ACC112 (cell line): ENCODE measurements at regions not wholly inside any gene's neighbourhood (a gene's known extent, or its start where the extent isn't known, plus 50 kb on each side); places are given as distances from the start of the nearest gene placed in this dataset.

Experiments used
- H2AFZ ChIP-seq: fragments of 200-600 bp; sonication (generic); one replicate; pipeline ENCODE4 v1.6.0; 2017; ENCODE audit warnings: antibody characterized with exemption, low read length; ENCODE audit not compliant: unreplicated experiment
- H3K27ac ChIP-seq: fragments of 200-600 bp; sonication (generic); 2 replicates; pipeline ENCODE4 v1.5.1; 2014; ENCODE audit warnings: low read depth, mild to moderate bottlenecking, antibody characterized with exemption, low read length, moderate library complexity
- H3K27me3 ChIP-seq: fragments of 200-600 bp; sonication (generic); 2 replicates; pipeline ENCODE4 v1.6.1; 2014; ENCODE audit warnings: mild to moderate bottlenecking, antibody characterized with exemption, low read length, moderate library complexity, mixed read lengths; ENCODE audit not compliant: insufficient read depth
- H3K36me3 ChIP-seq: fragments of 200-600 bp; sonication (generic); 2 replicates; pipeline ENCODE4 v1.6.1; 2016; ENCODE audit warnings: mild to moderate bottlenecking, antibody characterized with exemption, low read length, moderate library complexity, mixed read lengths; ENCODE audit not compliant: insufficient read depth
- H3K4me1 ChIP-seq: fragments of 200-600 bp; sonication (generic); one replicate; pipeline ENCODE4 v1.6.1; 2016; ENCODE audit warnings: low read length, mixed read lengths; ENCODE audit not compliant: insufficient read depth, unreplicated experiment, control insufficient read depth
- H3K4me3 ChIP-seq: fragments of 200-600 bp; sonication (generic); 2 replicates; pipeline ENCODE4 v1.5.1; 2014; ENCODE audit warnings: mild to moderate bottlenecking, low read depth, low read length
- H3K79me2 ChIP-seq: fragments of 200-600 bp; sonication (generic); one replicate; pipeline ENCODE4 v1.6.0; 2016; ENCODE audit warnings: low read length; ENCODE audit not compliant: control insufficient read depth, unreplicated experiment, insufficient read depth

DNA sequence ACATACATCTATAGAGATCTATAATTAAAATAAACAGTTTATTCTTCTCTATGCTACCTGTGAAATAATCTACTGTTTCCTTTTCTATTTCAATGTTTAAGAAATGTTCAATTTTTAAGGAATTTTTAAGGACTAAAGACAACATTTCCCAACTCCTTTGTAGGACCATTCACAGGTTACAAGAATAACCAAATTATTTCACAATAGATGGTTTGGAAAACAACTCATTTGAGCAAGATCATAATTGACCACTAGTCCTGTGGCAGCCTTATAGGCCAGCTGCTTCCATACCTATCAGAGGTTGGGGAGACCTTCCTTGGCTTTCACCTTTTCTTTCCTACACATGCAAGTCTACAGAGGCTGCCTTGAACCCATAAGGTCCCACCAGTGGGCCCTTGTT is 193.7 kb downstream of the TTC39B start:
- no peaks in the 10 kb centered on the region for H3K79me2 ChIP-seq
- peaks cover 51% of the 10 kb centered on the region for H3K27me3 ChIP-seq
- H3K4me1 ChIP-seq = no peaks in the 10 kb centered on the region
- no peak overlapping the region for H3K4me3 ChIP-seq
- H3K27ac ChIP-seq = no peak overlapping the region
- no peak overlapping the region for H2AFZ ChIP-seq
- no peaks in the 10 kb centered on the region for H3K36me3 ChIP-seq

DNA sequence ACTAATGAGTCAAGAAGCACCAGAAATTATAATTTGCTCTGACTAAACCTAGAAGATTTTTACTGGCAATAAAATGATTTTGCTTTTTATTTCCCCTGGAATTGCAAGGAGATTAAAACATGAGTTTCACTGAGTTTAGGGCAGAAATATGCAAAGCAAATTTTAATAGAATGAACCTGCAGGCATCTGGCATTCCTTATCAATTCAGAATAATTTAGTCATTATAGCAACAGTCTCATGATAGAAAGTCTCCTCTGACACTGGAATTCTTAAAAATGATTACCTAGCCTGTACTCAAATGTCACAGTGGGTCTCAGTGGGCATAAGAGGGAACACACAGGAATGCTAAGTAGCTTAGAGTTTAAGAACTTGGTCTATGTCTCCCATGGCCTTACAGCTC is 195.9 kb downstream of the TTC39B start:
- no peaks in the 10 kb centered on the region for H3K36me3 ChIP-seq
- no peak overlapping the region for H2AFZ ChIP-seq
- H3K4me1 ChIP-seq = no peaks in the 10 kb centered on the region
- H3K4me3 ChIP-seq = no peak overlapping the region
- no peak overlapping the region for H3K27ac ChIP-seq
- H3K79me2 ChIP-seq = no peaks in the 10 kb centered on the region
- peaks cover 30% of the 10 kb centered on the region for H3K27me3 ChIP-seq

DNA sequence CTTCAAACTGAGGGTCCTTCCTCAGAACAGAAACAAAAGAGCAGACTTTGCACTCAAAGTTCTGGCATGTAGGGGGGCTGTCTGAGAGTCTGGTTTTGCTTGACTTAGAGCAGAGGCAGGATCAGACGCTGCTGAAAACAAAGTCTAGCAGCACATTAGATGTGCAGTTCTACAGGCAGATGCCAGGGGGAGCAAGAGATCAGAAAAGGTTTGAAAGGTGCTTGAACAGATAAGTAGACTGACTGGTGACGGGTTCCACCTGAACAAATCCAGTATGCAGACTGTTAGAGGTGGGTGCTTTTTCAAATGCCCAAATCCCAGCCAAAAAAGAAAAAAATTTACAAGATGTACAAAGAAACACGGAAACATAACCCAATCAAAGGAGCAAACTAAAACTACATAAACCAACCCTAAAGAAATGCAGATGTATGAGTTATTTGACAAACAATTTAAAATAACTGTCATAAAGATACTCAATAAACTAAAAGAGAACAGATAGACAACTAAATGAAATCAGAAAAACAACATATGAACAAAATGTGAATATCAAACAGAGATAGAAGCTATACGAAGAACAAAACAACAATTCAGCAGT is 194.7 kb upstream of the FREM1 start:
- H2AFZ ChIP-seq = no peak overlapping the region
- no peak overlapping the region for H3K4me3 ChIP-seq

DNA sequence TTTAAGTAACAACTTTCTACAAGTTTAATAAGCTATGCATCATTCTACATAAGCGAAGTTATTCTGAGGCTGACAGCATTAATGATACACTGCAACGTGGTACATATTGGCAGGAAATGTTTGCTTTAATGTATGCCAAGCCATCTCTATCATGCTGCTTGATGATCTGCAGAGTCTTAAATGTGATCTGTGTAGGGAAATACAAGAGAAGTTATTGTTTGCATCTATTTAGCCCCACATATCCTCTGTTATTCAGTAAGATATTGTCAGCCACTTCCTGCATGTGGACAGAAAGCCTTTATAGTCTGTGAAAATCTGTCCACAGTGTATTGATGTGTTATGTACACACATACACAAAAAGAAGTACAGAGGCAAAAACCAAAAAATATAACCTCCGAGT is 193.1 kb upstream of the FREM1 start:
- Histone ChIP-seq H3K27ac (no peak overlapping the region), H3K4me1 (no peaks in the 10 kb centered on the region), H3K36me3 (no peaks in the 10 kb centered on the region), H3K79me2 (no peaks in the 10 kb centered on the region), H2AFZ (no peak overlapping the region), H3K4me3 (no peak overlapping the region), H3K27me3 (peaks cover 27% of the 10 kb centered on the region)

More for the DNA sequence above, 194.7 kb upstream of the FREM1 start:
- no peaks in the 10 kb centered on the region for H3K36me3 ChIP-seq
- H3K79me2 ChIP-seq = no peaks in the 10 kb centered on the region
- H3K4me1 ChIP-seq = no peaks in the 10 kb centered on the region
- H3K27ac ChIP-seq = no peak overlapping the region
- H3K27me3 ChIP-seq = peaks cover 20% of the 10 kb centered on the region

DNA sequence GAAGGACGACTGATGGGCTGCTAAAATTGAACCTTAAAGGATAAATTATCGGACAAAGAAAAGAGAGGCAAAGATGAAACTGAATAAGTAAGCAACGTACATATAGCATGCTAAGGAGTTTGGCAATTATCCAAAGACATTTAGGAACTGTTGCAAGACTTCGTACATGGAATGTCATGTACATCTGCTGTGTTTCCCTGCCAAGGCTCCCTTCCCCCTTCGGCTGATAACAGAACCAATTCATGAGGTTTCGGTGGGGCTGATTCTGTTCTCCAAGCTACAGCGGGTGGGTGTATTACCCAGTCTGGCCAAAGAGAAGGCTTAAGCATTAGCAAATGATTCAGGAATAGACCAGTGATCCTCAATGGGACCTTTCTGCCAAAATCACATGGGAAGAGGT is 190.9 kb upstream of the FREM1 start:
- Histone ChIP-seq H3K36me3 (no peaks in the 10 kb centered on the region), H3K27me3 (peaks cover 40% of the 10 kb centered on the region), H3K4me1 (no peaks in the 10 kb centered on the region), H2AFZ (no peak overlapping the region), H3K79me2 (no peaks in the 10 kb centered on the region), H3K27ac (no peak overlapping the region), H3K4me3 (no peak overlapping the region)

DNA sequence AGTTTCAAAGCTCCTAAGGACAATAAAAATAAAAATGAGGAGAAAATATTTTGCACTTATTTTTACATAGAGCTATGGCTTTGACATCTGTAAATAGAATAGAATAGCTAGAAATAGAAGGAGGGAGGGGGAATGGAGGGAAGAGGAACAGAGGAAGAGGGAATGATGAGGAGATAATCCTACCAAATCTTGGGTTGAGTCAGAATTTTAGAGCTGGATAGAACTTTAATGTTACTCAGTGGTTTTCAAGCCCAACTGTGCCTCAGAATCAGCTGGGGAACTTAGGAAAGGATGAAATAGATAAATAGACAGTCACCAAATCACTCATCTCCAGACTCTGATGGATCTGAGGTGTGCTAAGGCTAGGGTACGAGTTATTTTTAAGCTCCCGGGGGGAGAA is 190.3 kb upstream of the FREM1 start:
- Histone ChIP-seq H3K4me3 (no peak overlapping the region), H3K79me2 (no peaks in the 10 kb centered on the region), H2AFZ (no peak overlapping the region), H3K27me3 (peaks cover 40% of the 10 kb centered on the region), H3K4me1 (no peaks in the 10 kb centered on the region), H3K27ac (no peak overlapping the region), H3K36me3 (no peaks in the 10 kb centered on the region)

DNA sequence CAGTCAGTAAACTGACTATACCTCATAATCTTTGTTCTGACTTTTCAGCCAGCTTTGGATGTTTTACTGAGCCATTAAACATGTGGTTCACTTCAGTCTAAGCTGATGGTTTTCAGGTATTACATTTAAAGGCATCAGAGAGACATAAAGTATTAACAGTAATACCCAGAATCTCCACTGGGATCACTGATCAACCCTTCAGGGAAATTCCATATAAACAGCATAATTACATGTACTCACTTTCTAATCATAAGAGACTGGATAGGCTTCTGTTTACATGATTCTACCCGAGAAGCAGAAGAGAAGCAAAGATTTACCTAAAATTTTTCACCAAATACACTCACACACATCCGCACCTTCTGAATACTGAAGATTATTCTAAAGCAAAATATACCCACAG is 186.7 kb upstream of the FREM1 start:
- no peaks in the 10 kb centered on the region for H3K79me2 ChIP-seq
- H3K4me3 ChIP-seq = no peak overlapping the region
- no peak overlapping the region for H3K27ac ChIP-seq
- no peaks in the 10 kb centered on the region for H3K36me3 ChIP-seq
- H3K27me3 ChIP-seq = peaks cover 50% of the 10 kb centered on the region
- no peak overlapping the region for H2AFZ ChIP-seq
- H3K4me1 ChIP-seq = no peaks in the 10 kb centered on the region

DNA sequence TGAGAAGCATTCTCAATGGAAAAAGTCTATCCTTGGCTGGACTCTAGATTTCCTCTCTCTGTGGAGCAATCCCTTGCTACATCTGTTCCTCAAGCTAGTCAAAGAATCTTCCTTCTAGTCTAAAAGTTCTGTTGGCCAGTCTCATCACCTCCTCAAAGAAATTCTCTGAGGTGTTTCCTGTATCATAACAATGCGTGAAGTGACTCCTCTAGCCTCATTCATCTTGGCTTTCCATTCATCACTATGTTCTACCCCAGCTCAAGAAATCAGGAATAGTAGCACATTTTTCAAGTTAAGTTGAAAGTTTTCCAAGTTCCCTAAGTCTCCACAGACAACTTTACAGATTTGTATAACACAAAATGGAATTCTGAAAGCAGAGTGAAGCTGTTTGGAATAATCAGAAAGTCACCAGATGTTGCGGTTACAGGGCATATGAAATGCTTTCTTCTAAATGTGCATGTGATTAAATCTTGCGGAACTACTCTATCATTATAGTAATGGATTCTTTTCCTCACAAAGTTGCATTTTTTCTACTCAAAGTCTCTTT is 176.6 kb upstream of the FREM1 start:
- Histone ChIP-seq H3K79me2 (no peaks in the 10 kb centered on the region), H3K36me3 (no peaks in the 10 kb centered on the region), H3K27me3 (peaks cover 18% of the 10 kb centered on the region), H3K4me1 (no peaks in the 10 kb centered on the region), H3K27ac (no peak overlapping the region), H3K4me3 (no peak overlapping the region), H2AFZ (no peak overlapping the region)

DNA sequence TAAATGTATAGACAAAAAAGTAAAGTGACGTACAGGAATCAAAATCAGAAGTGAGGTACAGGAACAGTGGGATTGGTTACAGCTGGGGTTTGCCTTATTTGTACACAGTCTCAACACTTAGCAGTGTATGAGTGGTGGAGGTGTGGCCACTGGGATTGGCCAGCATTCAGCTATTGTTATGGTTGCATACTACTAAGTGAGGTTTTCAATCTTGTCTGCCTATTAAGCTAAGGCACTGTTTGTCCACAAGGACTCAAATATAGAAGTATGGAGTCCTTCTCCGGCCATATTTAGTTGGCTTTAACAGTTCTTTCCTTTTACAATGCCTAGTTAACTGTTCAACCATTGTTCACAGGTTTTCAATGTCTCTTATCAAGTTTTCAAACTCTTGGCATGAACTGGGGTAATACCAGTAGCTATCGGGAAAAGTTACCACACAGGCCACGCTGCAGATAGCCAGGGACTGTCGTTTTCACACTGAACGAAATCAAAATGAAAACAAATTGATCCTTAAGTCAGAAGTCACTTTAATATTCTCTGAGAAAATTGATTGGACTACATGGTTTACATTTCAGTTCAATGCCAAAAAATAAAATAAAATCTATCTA is 176.0 kb upstream of the FREM1 start:
- no peak overlapping the region for H3K4me3 ChIP-seq
- peaks cover 18% of the 10 kb centered on the region for H3K27me3 ChIP-seq
- no peak overlapping the region for H2AFZ ChIP-seq
- H3K36me3 ChIP-seq = no peaks in the 10 kb centered on the region
- no peak overlapping the region for H3K27ac ChIP-seq
- H3K4me1 ChIP-seq = no peaks in the 10 kb centered on the region
- no peaks in the 10 kb centered on the region for H3K79me2 ChIP-seq

DNA sequence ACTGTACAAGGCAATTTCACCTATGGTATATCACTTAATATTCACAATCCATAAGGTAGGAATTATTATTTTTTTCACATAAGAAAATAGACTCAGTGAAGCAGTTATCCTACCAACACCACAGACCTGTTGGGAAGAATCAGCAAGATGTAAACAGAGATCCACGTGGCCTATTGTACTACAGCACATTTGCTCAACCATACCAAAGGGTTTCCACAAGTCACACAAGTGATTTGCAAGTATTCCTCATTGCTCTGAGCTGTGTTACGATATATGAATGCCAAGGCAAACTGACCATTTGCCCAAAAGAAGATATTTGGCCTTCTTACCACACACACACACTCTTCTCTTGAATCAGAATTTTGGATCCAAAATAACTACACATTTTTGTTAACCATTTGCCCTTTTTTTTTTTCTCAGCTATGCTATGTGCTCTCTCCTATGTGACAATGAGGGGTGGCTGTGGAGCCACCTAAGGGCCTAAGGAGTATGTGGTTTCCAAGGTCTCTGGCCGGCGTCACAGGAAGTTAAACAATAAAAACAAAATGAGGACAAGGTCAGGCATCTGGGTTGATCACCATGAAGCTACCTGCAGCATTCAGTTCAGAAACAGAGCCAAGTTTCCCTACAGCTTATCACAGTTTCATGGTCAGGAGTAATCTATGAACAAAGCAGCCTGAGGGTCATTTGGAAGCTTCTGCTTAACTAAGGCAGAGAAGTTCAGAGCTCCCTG is 171.0 kb upstream of the FREM1 start:
- Histone ChIP-seq H3K4me1 (no peaks in the 10 kb centered on the region), H3K4me3 (no peak overlapping the region), H3K79me2 (no peaks in the 10 kb centered on the region), H2AFZ (no peak overlapping the region), H3K27me3 (peaks cover 21% of the 10 kb centered on the region), H3K36me3 (no peaks in the 10 kb centered on the region), H3K27ac (no peak overlapping the region)

DNA sequence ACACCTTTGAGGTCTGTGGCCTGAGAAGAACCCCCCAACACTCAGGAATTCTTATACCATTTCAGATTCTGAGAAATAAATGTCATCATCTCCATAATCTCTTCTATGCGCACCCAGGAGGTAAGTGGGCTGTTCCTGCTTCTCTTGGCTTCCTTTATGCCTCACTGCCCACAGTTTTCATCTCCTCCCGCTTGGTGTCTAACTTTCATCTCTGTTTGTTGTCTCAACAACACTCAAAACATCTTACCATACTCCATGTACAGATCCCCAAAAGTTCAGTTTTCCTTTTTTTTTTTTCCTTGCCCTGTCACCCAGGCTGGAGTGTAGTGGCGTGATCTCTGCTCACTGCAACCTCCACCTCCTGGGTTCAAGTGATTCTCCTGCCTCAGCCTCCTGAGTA is 170.2 kb upstream of the FREM1 start:
- no peak overlapping the region for H2AFZ ChIP-seq
- no peak overlapping the region for H3K4me3 ChIP-seq
- no peak overlapping the region for H3K27ac ChIP-seq
- no peaks in the 10 kb centered on the region for H3K4me1 ChIP-seq
- no peaks in the 10 kb centered on the region for H3K36me3 ChIP-seq
- no peaks in the 10 kb centered on the region for H3K79me2 ChIP-seq
- H3K27me3 ChIP-seq = peaks cover 29% of the 10 kb centered on the region
